Tongue (tissue), 1 donor: ENCODE measurements at regions not wholly inside any gene's neighbourhood (a gene's known extent, or its start where the extent isn't known, plus 50 kb on each side); places are given as distances from the start of the nearest gene placed in this dataset.

ENCODE experiments used
- DNase-seq: peaks from one replicate; pipeline ENCODE4 v3.0.0-alpha.2; 2015

DNA sequence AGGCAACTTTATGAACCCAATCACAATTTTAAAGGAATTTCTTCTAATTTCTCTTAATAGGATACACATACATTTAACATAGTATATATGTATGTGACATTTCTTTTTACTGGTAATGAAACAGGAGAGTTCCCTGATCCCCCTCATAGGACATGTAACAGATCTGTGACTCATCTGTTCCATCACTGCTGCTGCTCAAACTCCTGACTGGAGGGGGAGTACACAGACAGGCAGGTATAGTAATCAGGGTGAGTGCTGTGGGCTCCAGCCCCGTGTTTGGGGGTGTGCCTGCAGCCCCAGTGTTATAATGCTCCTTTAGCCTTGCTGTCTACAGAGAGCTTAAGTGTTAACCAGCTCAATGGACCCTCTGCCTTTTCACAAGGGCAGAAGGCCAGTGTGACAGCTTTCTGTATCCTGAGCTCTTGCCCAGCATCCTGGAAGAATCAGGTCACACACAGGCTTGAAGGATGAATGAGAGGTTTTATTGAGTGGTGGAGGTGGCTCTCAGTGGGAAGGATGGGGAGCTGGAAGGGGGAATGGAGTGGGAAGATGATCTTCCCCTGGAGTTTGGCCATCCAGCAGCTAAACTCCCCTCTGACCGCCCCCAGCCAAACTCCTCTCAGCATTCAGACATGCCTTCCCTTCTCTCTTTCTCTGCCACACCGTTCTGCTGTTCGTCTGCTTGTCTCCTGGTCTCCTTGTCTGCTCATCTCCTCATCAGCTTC, 161.3 kb downstream of the ZNF608 start:
- DNase-seq: no peak

DNA sequence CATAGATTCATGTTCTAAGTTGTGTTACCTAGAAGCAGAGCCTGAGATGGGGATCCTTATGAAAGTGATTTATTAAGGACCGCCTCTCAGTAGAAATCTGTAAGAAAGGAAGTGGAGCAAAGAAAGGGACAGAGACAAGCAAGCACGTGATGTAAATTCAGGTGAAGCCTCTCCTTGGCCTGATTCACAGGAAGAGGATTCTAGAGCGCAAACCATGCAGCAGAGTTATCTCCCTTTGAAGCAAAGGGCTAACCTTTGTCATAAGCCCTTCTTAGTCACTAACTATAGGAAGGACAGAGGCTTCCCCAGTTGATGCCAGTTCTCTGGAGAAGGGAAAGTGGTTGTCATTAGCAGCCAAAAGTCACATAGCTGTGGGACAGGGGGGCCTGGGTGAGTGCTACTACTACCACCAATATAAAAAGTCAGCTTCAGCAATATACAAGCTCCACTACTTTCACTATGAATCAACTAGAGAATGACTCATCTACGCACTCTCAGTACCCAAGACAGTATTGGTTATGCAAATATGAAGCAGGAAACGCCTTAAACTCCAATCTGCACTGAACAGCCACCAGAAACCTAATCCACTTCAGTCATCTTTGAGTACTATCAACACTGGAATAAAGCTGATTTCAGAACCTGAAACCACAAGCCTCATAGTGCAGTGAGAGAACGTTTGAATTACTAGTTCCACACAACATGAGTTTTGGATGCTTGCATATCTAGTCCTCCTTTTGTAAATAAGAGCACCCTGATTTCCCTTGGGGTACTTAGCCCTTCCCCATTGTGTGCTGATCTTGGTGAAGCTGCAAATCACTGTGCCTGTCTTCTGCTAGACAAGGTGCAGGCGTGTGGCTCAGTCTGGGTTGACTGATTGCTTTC, 162.7 kb downstream of the ZNF608 start:
- no peak for DNase-seq

DNA sequence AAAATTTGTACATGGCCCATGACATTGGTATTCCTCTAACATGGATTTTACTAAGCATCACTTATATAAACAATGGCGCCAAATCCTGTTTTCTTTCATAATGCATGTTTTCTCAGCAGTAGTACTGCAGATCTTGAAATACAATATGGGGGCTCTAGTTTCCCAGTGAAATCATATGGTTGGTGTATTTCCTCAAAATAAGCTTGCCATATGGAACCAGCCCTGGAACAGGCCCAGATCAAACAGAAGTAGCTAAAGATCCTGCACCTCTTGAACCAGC, 163.9 kb downstream of the ZNF608 start:
- peak; percentile 28 for DNase-seq

DNA sequence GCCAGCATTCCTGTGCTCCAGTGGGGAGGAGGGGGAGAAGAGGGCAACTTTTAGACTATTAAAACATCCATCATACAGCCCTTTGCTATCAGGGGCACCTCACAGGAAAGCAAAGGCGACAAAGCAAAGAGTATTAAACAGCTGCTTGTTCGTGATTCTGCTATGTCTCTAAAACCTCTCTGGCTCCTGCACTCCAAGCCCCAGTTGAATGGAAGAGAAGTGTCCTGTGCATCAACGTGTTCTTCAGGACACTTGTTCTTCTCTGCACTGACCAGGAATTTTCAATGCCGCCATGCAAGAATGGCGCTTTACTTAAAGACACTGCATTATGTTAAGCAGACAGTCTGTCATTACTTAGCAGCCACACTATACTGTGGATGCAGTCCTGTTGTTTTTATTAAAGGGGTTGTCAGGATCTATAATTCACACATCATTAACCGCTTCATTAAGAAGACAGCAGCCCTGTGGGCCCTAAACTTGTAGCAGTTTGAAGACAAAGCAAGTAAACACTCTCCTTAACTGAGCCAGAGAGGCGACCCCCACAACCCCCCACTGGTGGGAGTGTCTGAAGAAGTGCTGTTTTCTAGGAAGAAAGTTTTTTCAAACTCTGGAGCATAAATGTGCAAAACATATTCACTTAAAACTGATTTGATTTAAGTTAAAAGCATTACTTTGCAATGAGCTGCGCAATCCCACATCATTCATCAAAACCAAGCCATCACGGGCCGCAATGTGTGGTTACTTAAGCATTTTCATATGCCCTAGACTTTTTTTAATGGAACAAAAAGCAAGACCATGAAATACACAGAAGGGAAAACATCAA, 164.5 kb downstream of the ZNF608 start:
- DNase-seq: peak; percentile 13

DNA sequence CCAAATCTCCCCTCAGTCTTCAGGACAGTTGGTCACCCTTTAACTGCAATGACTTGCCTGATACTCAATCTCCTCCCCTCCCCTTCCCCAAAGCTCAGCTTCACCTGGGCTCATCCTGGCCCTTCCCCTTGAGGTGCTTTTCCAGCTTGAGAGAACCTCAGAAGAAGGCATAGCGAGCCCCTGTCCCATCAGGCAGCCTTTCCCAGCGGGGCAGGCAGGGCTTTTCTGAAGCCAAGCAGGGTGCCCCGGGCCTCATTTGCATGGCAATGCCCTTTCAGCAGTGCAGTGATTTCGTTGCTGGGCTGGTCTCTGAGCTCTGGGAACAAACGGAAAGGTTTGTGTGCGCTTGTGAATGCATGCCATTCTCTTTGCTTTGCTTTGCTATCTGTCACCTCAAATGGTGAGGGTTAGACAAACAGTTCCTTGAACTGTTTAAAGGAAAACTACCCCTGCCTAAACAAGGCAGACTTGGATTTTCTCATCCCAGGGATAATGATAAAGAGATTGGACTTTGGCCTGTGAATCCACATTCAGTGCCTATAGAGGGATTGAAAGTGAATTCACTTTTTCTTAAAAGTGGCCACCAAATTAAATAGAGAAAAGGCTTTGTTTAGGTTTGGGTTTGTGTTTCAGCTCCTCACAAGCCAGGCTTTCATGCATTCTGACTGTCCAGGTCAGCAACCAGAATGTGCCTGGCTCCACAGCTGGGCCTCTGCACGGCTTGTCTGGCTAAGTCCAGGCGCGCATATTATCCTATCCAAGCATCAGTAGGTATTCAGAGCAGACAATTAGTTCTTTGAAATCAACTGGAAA, 165.3 kb downstream of the ZNF608 start:
- DNase-seq: peak; percentile 6

DNA sequence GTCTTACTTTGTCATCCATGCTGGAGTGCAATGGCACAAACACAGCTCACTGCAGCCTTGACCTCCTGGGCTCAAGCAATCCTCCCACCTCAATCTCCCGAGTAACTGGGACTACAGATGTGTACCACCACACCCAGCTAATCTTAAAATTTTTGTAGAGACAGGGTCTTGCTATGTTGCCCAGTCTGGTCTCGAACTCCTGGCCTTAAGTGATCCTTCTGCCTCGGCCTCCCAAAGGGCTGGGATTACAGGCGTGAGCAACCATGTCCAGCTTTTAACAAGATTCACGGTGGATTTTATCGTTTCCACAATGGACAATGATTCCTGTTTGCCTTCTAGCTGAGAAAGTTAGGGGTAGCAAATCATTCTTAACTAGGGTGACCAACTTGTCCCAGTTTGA, 165.9 kb downstream of the ZNF608 start:
- no peak for DNase-seq

DNA sequence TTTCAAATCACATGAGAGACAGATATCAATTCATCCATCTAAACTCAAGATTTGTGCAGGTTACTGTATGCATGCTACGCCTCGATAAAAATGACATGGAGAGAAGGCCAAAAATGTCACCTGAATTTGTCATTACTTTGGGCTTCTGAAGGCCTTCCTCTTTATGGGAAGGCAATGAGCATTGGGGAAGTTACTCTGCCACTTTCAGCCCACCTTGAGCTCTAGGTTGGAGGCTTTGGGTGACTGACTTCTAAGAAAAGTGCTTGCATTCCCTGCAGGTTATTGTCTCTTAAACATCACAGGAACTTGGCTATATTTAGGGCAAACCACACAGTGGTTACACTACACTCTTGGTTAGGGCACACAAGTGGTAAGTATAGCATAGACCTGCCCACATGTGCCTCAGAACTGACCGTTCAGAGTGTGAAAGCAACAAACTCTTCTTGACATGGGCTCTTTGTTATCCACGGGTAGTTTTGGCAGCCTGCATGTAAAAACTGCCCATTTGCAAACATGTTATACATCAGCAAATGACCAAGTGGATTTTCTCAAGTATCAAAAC, 169.5 kb downstream of the ZNF608 start:
- no peak for DNase-seq

DNA sequence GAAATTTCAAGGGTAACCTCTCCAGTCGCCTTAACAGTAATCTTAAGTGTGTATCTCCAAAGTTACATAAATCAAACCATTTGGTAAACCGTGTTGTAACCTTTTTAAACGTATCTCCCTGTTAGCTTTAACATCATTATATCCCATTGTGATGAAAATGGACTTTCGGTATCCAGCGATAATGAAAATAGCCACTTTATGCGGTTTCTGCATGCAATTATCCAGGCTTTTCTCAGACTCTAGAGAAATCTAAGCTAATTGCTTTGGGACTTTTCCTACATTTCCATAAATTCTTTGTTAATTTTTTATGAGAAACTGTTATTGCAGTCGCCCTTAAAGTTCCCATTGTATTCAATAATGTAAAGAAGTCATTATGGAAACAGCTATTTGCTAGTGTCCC, 170.7 kb downstream of the ZNF608 start:
- DNase-seq: no peak

DNA sequence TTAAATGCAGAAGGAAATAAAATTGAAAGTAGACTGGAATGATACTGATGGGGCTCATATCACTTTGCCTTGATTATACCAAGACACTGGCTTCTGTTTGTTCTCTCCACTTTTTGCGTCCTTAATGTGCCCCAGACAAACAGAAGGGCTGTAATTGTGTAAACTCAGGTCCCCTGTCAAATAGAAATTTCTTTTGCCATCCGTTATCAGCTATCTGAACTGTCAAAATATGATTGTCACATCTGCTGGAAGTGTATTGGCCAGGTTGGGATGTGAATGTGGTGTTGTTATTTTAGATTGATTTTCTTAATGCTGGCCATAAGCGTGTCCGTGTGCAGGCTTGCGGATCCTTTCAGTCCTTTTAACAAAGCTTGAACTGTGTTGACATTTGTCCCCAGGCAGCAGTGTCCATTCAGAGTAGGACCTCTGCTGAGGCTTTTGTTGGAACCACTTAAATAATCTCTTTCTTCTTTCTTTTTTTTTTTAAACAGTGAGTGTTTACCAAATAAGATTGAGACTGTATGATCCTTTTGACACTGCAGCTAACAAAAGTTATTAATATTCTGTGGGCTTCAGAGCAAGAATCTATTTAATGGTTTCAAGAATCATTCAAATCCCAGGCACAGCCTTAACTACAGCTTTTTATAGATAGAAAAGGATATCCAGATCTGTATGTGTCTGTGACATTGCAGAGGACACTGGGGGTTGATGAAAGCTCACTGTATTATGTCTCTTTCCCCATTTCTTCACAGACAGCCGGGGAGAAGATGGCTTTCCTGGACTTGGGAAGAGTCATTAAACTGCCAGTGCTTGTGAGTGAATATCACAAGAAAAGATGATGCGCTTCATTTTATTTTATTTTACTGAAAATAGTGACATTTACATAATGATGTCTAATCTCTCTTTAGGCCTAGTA, 171.7 kb downstream of the ZNF608 start:
- DNase-seq: no peak

DNA sequence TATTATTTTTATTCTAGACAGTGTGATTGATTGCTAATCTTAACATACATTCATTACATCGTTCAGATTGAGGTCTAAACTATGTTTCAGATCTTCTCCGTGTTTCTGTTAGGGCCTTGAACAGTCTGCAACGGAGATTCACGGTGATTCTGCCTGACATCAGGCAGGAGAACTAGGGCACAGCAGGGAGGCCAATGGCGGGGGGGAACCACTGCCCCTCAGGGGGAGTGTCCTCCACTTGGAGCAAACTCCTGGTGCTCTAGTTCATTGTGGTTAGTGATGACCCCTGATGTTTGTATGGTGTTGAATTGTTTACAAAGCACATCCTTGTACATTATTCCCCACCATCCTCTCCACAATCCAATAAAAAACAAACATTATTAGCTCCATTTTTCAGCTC, 173.5 kb downstream of the ZNF608 start:
- DNase-seq: no peak

DNA sequence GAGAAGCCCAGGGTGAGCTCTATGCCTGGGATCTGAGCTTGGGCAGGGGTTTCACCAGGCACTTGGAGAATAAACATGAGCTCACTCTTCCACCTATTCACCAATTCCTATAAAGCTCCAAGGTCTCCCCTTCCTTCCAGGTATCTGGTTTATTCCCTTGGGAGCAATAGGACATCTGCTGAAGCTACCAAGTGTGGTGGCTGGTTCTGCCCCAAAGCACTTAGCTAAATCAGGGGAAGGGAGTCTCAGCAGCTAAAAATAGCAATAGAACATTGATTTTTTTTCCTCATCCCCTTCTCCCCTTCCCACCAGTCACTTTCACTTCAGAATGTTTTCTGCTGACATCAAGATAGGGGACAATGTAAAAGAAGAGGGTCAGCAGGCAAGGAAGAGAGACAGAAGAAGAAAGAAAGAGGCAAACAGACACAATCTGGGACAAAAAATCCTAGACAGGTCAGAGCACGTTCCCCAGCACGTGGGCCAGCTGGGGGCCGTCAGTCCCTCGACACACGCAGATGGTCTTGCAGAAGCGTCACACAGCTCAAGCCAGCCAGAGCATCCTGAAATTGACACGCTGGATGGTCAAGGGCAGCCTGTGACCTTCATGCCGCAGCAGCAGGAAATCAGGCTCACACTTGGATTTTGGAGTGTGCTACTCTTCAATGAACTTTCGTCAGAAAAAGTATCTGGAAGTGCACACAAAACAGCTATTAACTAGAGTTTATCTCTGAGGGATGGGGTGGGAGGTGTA, 176.0 kb downstream of the ZNF608 start:
- DNase-seq: no peak

DNA sequence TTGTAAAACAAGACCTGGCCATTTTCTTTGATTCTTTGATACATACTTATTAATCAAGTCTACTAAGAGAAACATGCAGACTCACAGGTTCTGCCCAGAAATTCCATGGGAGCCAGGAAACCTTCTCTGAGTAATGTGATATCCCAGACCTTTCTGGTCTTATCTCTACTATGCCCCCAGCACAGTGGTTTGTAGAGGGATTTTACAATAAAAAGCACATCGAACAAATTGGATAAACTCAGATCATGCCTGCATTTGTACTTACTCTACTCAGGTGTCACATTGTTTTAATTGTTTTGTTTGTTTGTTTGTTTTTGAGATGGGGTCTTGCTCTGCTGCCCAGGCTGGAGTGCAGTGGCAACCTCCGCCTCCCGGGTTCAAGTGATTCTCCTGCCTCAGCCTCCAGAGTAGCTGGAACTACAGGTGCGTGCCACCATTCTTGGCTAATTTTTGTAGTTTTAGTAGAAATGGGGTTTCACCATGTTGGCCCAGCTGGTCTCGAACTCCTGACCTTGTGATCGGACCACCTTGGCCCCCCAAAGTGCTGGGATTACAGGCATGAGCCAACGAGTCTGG, 179.5 kb downstream of the ZNF608 start:
- no peak for DNase-seq

DNA sequence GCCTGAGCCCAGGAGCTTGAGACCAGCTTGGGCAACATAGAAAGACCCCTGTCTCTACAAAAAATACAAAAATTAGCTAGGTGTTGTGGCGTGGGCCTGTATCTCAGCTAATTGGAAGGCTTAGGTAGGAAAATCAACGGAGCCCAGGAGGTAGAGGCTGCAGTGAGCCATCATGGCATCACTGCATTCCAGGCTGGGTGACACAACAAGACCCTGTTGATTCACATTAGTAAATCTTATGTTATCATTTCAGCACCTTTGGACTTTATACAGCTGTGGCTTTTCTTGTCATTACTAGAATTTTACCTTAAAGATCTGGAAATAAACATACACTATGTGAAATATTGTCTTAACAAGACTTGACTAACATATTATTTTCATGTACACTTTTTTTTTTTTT, 185.0 kb downstream of the ZNF608 start:
- no peak for DNase-seq

DNA sequence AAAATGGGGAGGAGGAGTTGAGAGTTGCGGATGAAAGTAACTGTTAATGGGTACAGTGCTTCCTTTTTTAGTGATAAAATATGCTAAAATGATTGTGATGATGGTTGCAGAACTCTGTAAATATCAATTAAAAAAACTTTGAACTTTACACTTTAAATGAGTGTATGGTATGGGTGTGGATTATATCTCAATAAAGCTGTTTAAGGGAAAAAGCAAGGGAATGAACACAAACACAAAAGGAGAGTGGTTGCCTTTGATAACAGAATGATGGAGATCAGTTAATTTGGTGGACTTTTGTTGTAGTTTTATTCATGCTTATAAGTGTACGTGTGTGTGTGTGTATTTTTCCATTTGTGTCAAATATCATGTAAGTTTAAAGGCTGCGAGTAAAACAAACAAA, 186.1 kb downstream of the ZNF608 start:
- DNase-seq: no peak

DNA sequence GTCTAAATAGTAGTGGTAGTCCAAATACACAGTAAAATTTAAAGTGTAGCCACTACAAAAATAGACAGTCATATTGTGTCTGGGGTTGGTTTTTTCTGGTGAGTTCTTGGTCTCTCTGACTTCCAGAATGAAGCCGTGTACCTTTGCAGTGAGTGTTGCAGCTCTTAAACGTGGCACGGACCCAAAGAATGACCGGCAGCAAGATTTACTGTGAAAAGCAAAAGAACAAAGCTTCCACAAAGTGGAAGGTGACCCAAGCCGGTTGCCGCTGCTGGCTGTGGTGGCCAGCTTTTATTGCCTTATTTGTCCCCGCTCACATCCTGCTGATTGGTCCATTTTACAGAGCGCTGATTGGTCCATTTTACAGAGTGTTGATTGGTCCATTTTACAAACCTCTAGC, 188.7 kb downstream of the ZNF608 start:
- no peak for DNase-seq

DNA sequence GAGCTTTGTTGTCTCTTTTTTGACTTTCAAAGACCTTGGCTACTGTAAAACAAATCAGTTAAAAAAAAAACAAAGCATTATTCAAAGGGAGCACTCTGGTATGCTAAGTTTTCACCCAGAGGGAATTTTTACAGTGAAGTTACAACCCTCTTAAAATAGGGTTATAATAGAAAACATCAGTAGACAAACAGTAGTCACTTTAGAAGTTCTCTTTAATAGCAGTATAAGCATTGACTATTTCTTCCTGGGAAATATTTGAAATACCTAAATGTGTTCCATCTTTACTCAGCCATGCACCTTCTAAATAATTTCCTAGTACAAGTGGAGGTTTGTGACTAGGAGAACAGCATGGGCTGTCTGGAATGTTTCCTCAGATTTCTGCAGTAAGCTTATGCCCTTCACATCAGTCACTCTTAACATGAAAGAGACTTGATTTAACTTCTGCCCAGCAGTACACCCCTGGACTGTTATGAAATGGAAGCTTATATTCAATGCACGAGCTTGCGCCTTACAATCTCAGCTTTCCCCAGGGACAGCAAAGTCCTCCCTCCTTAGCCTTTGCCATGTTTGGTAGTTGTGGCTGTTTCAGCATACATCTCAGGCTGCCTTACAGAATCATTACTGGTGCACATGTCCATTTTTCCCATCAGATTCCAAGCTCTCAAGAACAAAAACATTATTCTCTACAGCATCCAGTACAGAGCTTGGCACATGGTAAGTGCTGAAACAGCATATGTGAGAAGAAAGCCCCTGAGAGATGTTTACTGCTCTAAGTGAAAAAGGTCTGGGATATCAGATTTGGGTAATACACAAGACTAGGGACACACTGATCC, 191.5 kb downstream of the ZNF608 start:
- no peak for DNase-seq

DNA sequence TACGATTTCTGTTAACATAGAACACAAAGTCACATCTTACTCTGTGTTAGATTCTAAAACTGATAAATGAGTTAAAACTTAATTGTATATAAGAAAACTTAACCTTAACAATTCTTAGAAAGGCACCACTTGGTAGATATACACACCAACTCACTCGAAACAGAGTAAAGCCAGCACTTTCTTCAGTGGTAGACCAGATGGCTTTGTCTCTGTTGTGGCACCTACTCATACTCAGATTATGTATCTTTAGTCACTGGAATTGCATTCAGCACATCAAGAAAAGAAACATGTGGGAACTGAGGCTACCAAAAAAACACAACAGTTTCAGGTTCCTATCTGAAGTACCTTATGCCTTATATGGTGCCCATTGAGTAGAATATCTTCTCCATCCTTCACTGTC, 192.5 kb downstream of the ZNF608 start:
- no peak for DNase-seq

DNA sequence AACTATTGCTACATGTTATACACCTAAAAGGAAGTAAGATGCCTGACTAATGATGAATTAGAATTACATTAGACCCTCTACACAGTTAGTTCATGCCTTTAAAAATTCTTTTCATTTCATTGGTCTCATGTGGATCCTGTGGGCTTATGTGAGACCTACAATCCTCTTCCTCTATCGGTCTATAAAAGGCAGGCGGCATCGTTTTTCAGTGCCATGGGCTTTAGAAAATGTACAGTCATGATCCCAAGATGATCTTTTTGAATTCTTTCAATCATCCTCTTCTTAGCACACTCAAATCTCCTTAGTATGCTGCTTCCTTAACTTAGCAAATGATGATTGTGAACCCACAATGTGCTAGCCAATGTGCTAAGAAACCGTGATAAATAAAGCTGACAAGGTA, 193.9 kb downstream of the ZNF608 start:
- no peak for DNase-seq

DNA sequence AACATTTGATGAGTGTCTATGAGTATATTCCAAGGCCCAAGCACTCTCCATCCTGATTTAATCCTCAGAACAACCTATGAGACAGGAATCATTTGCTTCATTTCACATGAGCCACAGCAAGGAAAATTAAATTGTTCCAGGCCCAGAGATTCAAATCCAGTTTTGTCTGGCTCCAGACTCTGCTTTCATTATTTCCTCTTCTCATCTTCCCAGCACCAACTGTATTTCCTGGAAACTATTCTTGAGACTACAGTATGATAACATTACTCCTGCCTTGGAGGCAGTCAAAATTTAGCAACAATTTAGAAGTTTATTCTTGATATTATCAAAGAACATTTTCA, 194.5 kb downstream of the ZNF608 start:
- peak; percentile 5 for DNase-seq
